Parathyroid adenoma (tissue), 2 donors: ENCODE measurements at regions not wholly inside any gene's neighbourhood (a gene's known extent, or its start where the extent isn't known, plus 50 kb on each side); places are given as distances from the start of the nearest gene placed in this dataset.

Experiments used
- H2AFZ ChIP-seq: fragments of 300-600 bp; sonication (generic); one replicate; pipeline ENCODE4 v1.7.0; 2017; ENCODE audit warnings: antibody characterized with exemption, mild to moderate bottlenecking
- H3K27ac ChIP-seq: fragments of 300-600 bp; sonication (generic); one replicate; pipeline ENCODE4 v1.7.0; 2017
- H3K27me3 ChIP-seq: fragments of 300-600 bp; sonication (generic); one replicate; pipeline ENCODE4 v1.7.0; 2017; ENCODE audit warnings: low read length; ENCODE audit not compliant: control insufficient read depth, insufficient read depth
- H3K36me3 ChIP-seq: fragments of 300-600 bp; sonication (generic); one replicate; pipeline ENCODE4 v1.7.0; 2017; ENCODE audit warnings: low read length; ENCODE audit not compliant: control insufficient read depth, insufficient read depth
- H3K4me1 ChIP-seq: fragments of 300-600 bp; sonication (generic); one replicate; pipeline ENCODE4 v1.7.0; 2017; ENCODE audit warnings: control low read depth
- H3K4me2 ChIP-seq: fragments of 300-600 bp; sonication (generic); one replicate; pipeline ENCODE4 v1.7.0; 2017; ENCODE audit warnings: low read length
- H3K4me3 ChIP-seq: fragments of 300-600 bp; sonication (generic); one replicate; pipeline ENCODE4 v1.7.0; 2017; ENCODE audit warnings: low read depth, low read length
- H3K79me2 ChIP-seq: fragments of 300-600 bp; sonication (generic); one replicate; pipeline ENCODE4 v1.7.0; 2017; ENCODE audit warnings: control low read depth
- H3K9ac ChIP-seq: fragments of 300-600 bp; sonication (generic); one replicate; pipeline ENCODE4 v1.7.0; 2017; ENCODE audit warnings: mild to moderate bottlenecking
- H3K9me3 ChIP-seq: fragments of 300-600 bp; sonication (generic); one replicate; pipeline ENCODE4 v1.7.0; 2017; ENCODE audit warnings: low read length; ENCODE audit not compliant: control insufficient read depth
- TF ChIP-seq, protein P1 (sequence below): fragments of 300-600 bp; sonication (generic); IDR thresholded peaks from one replicate; pipeline ENCODE4 v1.7.0; 2017; ENCODE audit warnings: antibody characterized with exemption, mild to moderate bottlenecking
- donor health status: primary hyperparathyroidism.

DNA sequence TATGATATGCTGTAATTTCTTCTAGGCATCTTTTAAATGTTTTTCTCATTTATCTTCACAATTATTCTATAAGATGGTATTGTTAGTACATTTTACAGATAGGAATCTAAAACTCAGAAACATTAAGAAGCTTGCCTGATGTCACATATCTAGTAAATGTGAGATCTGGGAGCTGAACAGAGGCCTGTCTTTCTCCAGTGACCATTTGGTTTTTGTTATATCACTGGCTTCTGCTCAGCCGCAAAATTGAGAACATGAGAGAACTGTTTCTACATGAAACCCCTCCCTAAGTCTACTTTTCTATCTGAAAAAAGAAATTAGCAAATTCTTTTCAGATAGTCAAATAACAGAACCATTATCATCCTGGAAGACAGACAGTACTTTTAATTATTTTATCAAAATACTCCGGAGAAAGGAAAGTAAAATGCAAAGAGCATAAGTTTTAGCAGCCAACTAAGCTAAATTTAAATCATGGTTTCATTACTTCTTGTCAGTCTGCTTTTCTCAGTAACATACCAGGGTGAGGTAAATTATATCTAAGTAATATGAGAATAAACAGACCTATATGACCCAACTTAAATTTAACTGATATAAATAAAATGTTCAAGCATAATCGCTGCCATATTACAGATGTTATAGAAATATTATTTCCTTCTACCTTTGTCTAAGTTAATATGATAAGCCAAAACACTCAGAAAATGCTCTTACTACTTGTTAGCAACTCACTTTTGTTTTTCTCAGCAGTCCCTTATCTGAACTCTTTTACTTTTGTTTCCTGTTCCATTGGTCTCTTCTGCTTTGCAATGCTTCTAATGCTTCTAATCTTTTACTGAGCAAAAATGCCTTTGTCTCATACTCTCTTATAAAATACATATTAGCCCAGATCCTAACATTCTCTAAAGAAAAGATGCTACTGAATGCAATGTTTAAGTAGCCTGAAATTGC lies 68.0 kb upstream of the MBNL1 start:
- Histone ChIP-seq H3K9ac (no peak overlapping the region), H3K9me3 (no peaks in the 10 kb centered on the region), H3K27ac (no peak overlapping the region), H2AFZ (no peak overlapping the region), H3K79me2 (no peaks in the 10 kb centered on the region), H3K36me3 (no peaks in the 10 kb centered on the region), H3K4me2 (no peak overlapping the region), H3K27me3 (no peaks in the 10 kb centered on the region), H3K4me3 (no peak overlapping the region), H3K4me1 (no peaks in the 10 kb centered on the region)
- TF ChIP-seq, protein P1, sequence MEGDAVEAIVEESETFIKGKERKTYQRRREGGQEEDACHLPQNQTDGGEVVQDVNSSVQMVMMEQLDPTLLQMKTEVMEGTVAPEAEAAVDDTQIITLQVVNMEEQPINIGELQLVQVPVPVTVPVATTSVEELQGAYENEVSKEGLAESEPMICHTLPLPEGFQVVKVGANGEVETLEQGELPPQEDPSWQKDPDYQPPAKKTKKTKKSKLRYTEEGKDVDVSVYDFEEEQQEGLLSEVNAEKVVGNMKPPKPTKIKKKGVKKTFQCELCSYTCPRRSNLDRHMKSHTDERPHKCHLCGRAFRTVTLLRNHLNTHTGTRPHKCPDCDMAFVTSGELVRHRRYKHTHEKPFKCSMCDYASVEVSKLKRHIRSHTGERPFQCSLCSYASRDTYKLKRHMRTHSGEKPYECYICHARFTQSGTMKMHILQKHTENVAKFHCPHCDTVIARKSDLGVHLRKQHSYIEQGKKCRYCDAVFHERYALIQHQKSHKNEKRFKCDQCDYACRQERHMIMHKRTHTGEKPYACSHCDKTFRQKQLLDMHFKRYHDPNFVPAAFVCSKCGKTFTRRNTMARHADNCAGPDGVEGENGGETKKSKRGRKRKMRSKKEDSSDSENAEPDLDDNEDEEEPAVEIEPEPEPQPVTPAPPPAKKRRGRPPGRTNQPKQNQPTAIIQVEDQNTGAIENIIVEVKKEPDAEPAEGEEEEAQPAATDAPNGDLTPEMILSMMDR = no peak

DNA sequence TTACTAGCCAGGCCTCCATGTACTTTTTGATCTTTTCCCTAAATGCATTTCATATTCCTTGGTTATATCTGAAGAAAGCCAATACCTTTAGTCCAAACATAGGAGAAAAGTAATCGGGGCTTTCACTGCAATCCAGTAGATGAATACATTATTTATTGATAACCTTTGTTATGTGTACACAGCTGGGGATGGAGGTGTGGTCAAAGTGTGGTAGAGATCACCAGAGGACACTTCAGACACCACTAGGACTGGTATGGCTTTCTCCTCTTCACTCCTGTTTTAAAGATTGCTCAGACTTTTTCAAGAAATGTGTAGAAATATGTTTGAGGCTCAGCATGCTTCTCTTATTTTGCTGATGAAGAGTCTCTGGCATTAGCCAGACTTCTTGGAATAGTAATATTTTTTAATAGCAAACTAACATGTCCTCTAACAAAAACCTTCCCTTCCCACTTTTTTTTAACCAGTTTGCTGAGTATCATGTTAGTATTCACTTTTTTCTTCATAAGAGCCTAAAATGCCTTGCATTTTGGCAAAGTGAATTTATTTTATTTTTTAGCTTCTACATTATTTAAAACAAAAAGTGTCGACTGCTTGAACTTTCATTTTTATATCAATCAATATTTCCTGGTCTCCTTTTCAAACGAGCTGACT lies 65.6 kb upstream of the MBNL1 start:
- TF ChIP-seq, protein P1 = no peak
- Histone ChIP-seq H3K36me3 (no peaks in the 10 kb centered on the region), H2AFZ (no peak overlapping the region), H3K9ac (no peak overlapping the region), H3K4me3 (no peak overlapping the region), H3K79me2 (no peaks in the 10 kb centered on the region), H3K27me3 (no peaks in the 10 kb centered on the region), H3K4me1 (no peaks in the 10 kb centered on the region), H3K9me3 (no peaks in the 10 kb centered on the region), H3K4me2 (no peak overlapping the region), H3K27ac (no peak overlapping the region)

DNA sequence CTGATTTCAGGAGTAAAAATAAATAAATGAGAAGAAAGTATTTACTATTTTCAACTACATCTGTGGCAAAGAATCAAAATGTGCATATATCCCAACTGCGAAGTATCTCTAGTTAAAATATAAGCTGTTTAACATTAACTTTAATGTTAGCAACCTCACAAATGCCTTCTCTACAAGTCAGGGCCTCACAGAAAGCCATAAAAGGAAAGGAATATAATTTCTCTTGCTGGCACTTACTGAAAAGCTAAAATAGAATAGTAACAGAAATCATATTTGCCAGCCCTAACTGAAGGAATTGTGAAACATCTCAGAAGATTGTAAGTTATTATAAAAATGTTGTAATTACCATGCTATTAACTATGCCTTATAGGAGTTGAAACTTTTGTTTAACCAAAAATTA lies 65.1 kb upstream of the MBNL1 start:
- Histone ChIP-seq H3K79me2 (no peaks in the 10 kb centered on the region), H3K27me3 (no peaks in the 10 kb centered on the region), H3K36me3 (no peaks in the 10 kb centered on the region), H3K4me1 (no peaks in the 10 kb centered on the region), H3K27ac (no peak overlapping the region), H3K4me3 (no peak overlapping the region), H3K9me3 (no peaks in the 10 kb centered on the region), H2AFZ (no peak overlapping the region), H3K4me2 (no peak overlapping the region), H3K9ac (no peak overlapping the region)
- TF ChIP-seq, protein P1 = no peak

DNA sequence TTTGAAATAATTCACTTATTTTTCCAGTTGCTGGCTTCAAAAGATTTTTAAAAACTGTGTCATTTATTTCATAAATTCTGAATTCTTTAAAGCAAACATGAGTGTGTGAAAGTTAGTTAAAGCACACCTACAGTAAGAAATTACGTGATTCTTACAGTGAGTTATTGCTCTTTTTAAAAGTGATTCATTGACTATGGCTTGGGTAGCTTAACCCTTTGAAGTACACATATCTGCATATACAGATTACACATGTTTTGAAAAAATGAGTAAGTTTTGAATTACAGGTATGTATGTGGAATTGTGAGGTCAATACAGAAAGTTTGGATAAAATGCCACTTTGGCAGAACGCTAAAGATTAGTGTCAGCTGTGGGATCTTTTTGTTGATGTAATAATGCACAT lies 64.5 kb upstream of the MBNL1 start:
- Histone ChIP-seq H3K4me1 (no peaks in the 10 kb centered on the region), H3K27ac (no peak overlapping the region), H3K9ac (no peak overlapping the region), H2AFZ (no peak overlapping the region), H3K36me3 (no peaks in the 10 kb centered on the region), H3K79me2 (no peaks in the 10 kb centered on the region), H3K9me3 (no peaks in the 10 kb centered on the region), H3K4me2 (no peak overlapping the region), H3K27me3 (no peaks in the 10 kb centered on the region), H3K4me3 (no peak overlapping the region)
- TF ChIP-seq, protein P1 = no peak
